Heart left ventricle (tissue), 13 donors: ENCODE measurements at regions not wholly inside any gene's neighbourhood (a gene's known extent, or its start where the extent isn't known, plus 50 kb on each side); places are given as distances from the start of the nearest gene placed in this dataset.

Experiments
- POLR2A ChIP-seq, 2 donors: fragments of 450-650 bp; IDR thresholded peaks; one replicate each; pipeline ENCODE4 v1.6.1; 2017; ENCODE audit warnings: antibody characterized with exemption in 2 of 2, mild to moderate bottlenecking in 2 of 2, moderate library complexity in 2 of 2
- TF ChIP-seq, protein P1 (sequence below), 12 donors: fragments of 200-600 bp; sonication (generic) in 4 of 12; IDR thresholded peaks; one replicate each; pipeline versions ENCODE4 v1.5.0 to v1.8.0; 2018 to 2022; ENCODE audit warnings: antibody characterized with exemption in 12 of 12, mild to moderate bottlenecking in 5 of 12
- donor health status: ischemic (EF 13 %, LVEDD 7.1; RV severe dilation, severe dysfunction).
- donor health status: DM: no; HTN: yes; CAD: no.
- donor health status: DM: no; HTN: no; CAD: no.
- donor health status: ischemic (EF 25% LVEDD 6.9; RV normal size, moderate dysfunction).
- donor health status: ischemic (EF 25% LVEDD 5.7; RV mildly dilated, moderate dysfunction).
- donor health status: ischemic (EF 35%, LVEDD 5.7; RV mildly dilated, moderate dysfunction).
- donor health status: nonischemic (EF 11% LVEDD 7.7; RV severe dilation, severe dysfunction).
- donor health status: DM: yes; HTN: yes; CAD: no.
- donor health status: PGD.
- donor health status: ischemic (EF 29% LVEDD 5.4; RV normal size, mild dysfunction).
- donor health status: nonischemic (EF 23%, LVEDD 6.1; RV moderate dilation, normal function).

DNA sequence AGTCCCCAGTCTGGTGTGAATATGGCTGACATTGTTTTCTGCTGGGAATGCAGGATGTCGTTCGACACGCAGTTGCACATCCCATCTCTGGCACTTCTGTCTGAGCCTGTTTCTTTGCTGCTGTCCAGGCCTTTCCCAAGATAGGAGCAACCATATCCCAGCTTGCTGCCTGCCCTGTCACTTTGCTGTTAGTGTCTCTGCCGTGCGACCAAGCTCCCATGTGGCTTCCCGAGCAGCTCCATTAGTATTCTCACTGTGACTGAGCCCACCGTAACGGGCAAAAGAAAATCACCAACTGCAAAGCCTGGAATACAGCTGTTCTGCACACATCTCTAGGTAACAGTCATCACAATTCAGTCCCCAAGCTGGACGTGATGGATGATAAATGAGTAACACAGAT lies 66.0 kb upstream of the CPSF6 start:
- TF ChIP-seq, protein P1, sequence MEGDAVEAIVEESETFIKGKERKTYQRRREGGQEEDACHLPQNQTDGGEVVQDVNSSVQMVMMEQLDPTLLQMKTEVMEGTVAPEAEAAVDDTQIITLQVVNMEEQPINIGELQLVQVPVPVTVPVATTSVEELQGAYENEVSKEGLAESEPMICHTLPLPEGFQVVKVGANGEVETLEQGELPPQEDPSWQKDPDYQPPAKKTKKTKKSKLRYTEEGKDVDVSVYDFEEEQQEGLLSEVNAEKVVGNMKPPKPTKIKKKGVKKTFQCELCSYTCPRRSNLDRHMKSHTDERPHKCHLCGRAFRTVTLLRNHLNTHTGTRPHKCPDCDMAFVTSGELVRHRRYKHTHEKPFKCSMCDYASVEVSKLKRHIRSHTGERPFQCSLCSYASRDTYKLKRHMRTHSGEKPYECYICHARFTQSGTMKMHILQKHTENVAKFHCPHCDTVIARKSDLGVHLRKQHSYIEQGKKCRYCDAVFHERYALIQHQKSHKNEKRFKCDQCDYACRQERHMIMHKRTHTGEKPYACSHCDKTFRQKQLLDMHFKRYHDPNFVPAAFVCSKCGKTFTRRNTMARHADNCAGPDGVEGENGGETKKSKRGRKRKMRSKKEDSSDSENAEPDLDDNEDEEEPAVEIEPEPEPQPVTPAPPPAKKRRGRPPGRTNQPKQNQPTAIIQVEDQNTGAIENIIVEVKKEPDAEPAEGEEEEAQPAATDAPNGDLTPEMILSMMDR (IDR thresholded peaks at IDR 0.05): no peak
- no peak for TF ChIP-seq POLR2A (IDR thresholded peaks at IDR 0.05)
